ENCODE measurements at regions not wholly inside any gene's neighbourhood (a gene's known extent, or its start where the extent isn't known, plus 50 kb on each side); places are given as distances from the start of the nearest gene placed in this dataset.

DNA sequence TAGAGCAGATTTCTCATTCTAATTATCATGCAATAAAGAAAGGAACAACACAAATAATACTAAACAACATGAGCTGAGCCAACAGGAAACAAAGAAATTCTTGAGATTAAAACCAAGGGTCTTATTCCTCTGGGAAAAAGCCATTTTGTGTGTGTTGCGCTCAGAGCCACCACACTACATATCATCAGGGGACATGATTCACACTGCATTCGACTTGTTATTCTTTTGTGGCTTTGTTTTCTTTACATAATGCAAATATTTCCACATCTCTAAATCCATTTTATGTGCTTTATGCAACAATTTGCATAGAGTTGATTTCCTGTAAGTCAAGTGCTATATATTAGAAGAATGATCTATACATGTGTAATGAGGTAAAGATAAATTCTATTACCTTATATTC, 719.6 kb downstream of the TBC1D32 start:
- no peak overlapping the region for H3K4me3 ChIP-seq
- DNase-seq (ENCODE audit: low read depth in 1 of 2, low spot score in 1 of 2) = no peak
- no peaks in the 10 kb centered on the region for H3K9me3 ChIP-seq (ENCODE audit: low read depth)
- no peak overlapping the region for H3K27ac ChIP-seq
- H3K27me3 ChIP-seq = no peaks in the 10 kb centered on the region
- TF ChIP-seq, protein P1, sequence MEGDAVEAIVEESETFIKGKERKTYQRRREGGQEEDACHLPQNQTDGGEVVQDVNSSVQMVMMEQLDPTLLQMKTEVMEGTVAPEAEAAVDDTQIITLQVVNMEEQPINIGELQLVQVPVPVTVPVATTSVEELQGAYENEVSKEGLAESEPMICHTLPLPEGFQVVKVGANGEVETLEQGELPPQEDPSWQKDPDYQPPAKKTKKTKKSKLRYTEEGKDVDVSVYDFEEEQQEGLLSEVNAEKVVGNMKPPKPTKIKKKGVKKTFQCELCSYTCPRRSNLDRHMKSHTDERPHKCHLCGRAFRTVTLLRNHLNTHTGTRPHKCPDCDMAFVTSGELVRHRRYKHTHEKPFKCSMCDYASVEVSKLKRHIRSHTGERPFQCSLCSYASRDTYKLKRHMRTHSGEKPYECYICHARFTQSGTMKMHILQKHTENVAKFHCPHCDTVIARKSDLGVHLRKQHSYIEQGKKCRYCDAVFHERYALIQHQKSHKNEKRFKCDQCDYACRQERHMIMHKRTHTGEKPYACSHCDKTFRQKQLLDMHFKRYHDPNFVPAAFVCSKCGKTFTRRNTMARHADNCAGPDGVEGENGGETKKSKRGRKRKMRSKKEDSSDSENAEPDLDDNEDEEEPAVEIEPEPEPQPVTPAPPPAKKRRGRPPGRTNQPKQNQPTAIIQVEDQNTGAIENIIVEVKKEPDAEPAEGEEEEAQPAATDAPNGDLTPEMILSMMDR (IDR thresholded peaks at IDR 0.05; ENCODE audit: low read depth, low read length) = no peak
- no peaks in the 10 kb centered on the region for H3K36me3 ChIP-seq
- no peaks in the 10 kb centered on the region for H3K4me1 ChIP-seq (ENCODE audit: low read depth)

GRCh38 chr6:120608826-120609225, 725.5 kb downstream of the TBC1D32 start:
- TF ChIP-seq, protein P1 (IDR thresholded peaks at IDR 0.05; ENCODE audit: low read depth, low read length) = no peak
- Histone ChIP-seq H3K9me3 (ENCODE audit: low read depth) (no peaks in the 10 kb centered on the region), H3K4me1 (ENCODE audit: low read depth) (no peaks in the 10 kb centered on the region), H3K27ac (no peak overlapping the region), H3K27me3 (no peaks in the 10 kb centered on the region), H3K4me3 (no peak overlapping the region), H3K36me3 (no peaks in the 10 kb centered on the region)
- DNase-seq (ENCODE audit: low read depth in 1 of 2, low spot score in 1 of 2) = no peak

GRCh38 chr6:120606743-120607142, 727.5 kb downstream of the TBC1D32 start:
- no peak overlapping the region for H3K4me3 ChIP-seq
- H3K36me3 ChIP-seq = no peaks in the 10 kb centered on the region
- no peaks in the 10 kb centered on the region for H3K27me3 ChIP-seq
- no peak overlapping the region for H3K27ac ChIP-seq
- H3K4me1 ChIP-seq (ENCODE audit: low read depth) = no peaks in the 10 kb centered on the region
- no peaks in the 10 kb centered on the region for H3K9me3 ChIP-seq (ENCODE audit: low read depth)
- no peak for DNase-seq (ENCODE audit: low read depth in 1 of 2, low spot score in 1 of 2)
- TF ChIP-seq, protein P1 (IDR thresholded peaks at IDR 0.05; ENCODE audit: low read depth, low read length) = no peak

GRCh38 chr6:120604510-120604909, 729.8 kb downstream of the TBC1D32 start:
- no peaks in the 10 kb centered on the region for H3K4me1 ChIP-seq (ENCODE audit: low read depth)
- no peaks in the 10 kb centered on the region for H3K27me3 ChIP-seq
- no peak overlapping the region for H3K27ac ChIP-seq
- peak in 1 of 2 donors; percentile 3 for DNase-seq (ENCODE audit: low read depth in 1 of 2, low spot score in 1 of 2)
- no peaks in the 10 kb centered on the region for H3K9me3 ChIP-seq (ENCODE audit: low read depth)
- TF ChIP-seq, protein P1 (IDR thresholded peaks at IDR 0.05; ENCODE audit: low read depth, low read length) = no peak
- no peaks in the 10 kb centered on the region for H3K36me3 ChIP-seq
- H3K4me3 ChIP-seq = no peak overlapping the region

GRCh38 chr6:120590611-120591010, 743.7 kb downstream of the TBC1D32 start:
- DNase-seq (ENCODE audit: low read depth in 1 of 2, low spot score in 1 of 2) = no peak
- H3K27ac ChIP-seq = no peak overlapping the region
- TF ChIP-seq, protein P1 (IDR thresholded peaks at IDR 0.05; ENCODE audit: low read depth, low read length) = no peak
- no peaks in the 10 kb centered on the region for H3K27me3 ChIP-seq
- no peaks in the 10 kb centered on the region for H3K4me1 ChIP-seq (ENCODE audit: low read depth)
- no peak overlapping the region for H3K4me3 ChIP-seq
- H3K36me3 ChIP-seq = no peaks in the 10 kb centered on the region
- H3K9me3 ChIP-seq (ENCODE audit: low read depth) = no peaks in the 10 kb centered on the region

GRCh38 chr6:120588424-120588823, 745.9 kb downstream of the TBC1D32 start:
- Histone ChIP-seq H3K27ac (no peak overlapping the region), H3K4me3 (no peak overlapping the region), H3K27me3 (no peaks in the 10 kb centered on the region), H3K36me3 (no peaks in the 10 kb centered on the region), H3K9me3 (ENCODE audit: low read depth) (no peaks in the 10 kb centered on the region), H3K4me1 (ENCODE audit: low read depth) (no peaks in the 10 kb centered on the region)
- TF ChIP-seq, protein P1 (IDR thresholded peaks at IDR 0.05; ENCODE audit: low read depth, low read length) = no peak
- DNase-seq (ENCODE audit: low read depth in 1 of 2, low spot score in 1 of 2) = no peak

All from cardiac muscle cell (in vitro differentiated cells and primary cell).